Posterior cingulate gyrus (tissue), 11 donors: ENCODE measurements at regions not wholly inside any gene's neighbourhood (a gene's known extent, or its start where the extent isn't known, plus 50 kb on each side); places are given as distances from the start of the nearest gene placed in this dataset.
A peak's percentile ranks its signal among the peaks of the same experiment; 100 is the strongest.
"Not testable (repeated sequence)": the region's sequence is repeated elsewhere in the genome, so short reads cannot be mapped to it uniquely, and the experiment has no call there.

Experiments used
- DNase-seq, 10 donors: peaks; one replicate each; pipeline versions ENCODE4 v3.0.0 to v3.0.0-alpha.2; 2020 to 2021; ENCODE audit warnings: mixed read lengths in 3 of 10
- intact Hi-C: fragments of 100-400 bp; cut with DNase I; formaldehyde crosslinking; loops from one replicate; pipeline ENCODE4 v1.15.1; 2023

GRCh38 chr9:17083258-17083657 lies 51.6 kb upstream of the CNTLN start:
- intact Hi-C loops, result no loop called here
- DNase-seq, result no peak

DNA sequence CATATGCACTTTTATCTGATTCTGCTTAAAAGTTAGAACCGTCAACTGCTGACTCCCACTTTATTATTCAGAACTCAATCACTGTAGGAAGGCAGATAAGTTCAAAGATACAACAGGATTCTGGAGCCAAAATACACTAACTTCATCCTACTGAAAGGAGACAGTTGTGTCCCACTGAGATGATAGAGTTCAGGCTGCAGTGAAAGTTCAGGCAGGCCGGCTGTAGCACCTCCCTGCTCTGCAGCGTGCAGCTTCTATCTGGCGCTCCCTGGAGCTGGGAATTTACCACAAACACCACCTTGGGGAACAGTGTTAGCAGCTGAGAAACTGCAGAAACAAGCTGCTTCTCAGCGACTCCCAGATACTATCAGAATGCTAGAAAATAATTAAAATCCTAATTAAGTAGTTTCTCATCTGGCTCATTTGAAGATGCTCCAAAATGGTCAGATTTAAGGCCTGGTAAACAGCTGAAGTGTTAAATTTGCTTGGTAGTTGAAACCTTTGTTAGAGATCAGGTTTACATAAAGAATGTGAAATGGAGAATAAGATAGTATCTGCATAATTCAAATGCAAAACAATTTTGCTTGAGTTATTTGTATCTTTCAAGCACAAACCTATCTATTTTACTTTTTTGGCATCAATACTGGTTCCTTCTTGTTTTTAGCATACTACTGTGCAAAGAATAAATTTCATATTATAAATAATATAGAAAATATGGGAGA lies 52.3 kb upstream of the CNTLN start:
- no peak for DNase-seq
- intact Hi-C loops, result no loop called here

GRCh38 chr9:17081814-17082213 lies 53.0 kb upstream of the CNTLN start:
- no peak for DNase-seq
- intact Hi-C loops, result no loop called here

- intact Hi-C loops, result no loop called here
- DNase-seq, result no peak
Observed at GRCh38 chr9:17081351-17081750, 53.5 kb upstream of the CNTLN start.

GRCh38 chr9:17075758-17076485 lies 58.9 kb upstream of the CNTLN start:
- no peak for DNase-seq

GRCh38 chr9:17075146-17075757 lies 59.6 kb upstream of the CNTLN start:
- intact Hi-C loops, result no loop called here
- no peak for DNase-seq

More at GRCh38 chr9:17075758-17076485, 58.9 kb upstream of the CNTLN start:
- intact Hi-C loops, result no loop called here

DNA sequence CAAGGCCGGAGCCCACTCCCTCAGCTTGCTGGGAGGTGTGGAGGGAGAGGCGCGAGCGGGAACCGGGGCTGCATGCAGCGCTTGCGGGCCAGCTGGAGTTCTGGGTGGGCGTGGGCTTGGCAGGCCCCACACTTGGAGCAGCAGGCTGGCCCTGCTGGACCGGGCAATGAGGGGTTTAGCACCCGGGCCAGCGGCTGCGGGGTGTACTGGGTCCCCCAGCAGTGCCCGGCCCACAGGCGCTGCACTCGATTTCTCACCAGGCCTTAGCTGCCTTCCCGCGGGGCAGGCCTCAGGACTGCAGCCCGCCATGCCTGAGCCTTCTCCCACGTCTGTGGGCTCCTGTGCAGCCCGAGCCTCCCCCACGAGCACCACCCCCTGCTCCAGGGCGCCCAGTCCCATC lies 62.3 kb upstream of the CNTLN start:
- peak in 1 of 10 donors; percentile 67 for DNase-seq

DNA sequence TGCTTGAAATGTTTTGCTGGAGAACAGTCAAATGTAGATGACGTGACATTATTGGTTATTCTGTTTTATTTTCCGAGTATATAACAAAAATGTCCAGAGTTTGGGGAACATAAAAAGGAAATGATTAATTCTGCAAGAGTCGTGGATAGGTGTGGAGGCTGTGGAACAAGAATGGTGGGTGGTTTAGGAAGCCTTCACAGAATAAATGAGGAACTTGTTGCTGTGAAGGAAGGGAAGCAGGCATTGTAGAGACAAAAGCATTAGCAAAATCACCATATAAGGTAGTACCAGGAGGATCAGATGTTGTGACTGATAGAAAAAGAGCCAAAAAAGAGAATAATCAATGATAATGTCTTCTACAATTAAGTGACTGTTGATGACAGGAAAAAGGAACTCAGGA lies 66.2 kb upstream of the CNTLN start:
- intact Hi-C loops, result no loop called here
- DNase-seq, result no peak

More for the DNA sequence above, 62.3 kb upstream of the CNTLN start:
- intact Hi-C loops, result not testable (repeated sequence)

GRCh38 chr9:17065062-17065461 lies 69.8 kb upstream of the CNTLN start:
- intact Hi-C loops, result no loop called here
- DNase-seq, result no peak

GRCh38 chr9:17064558-17064957 lies 70.3 kb upstream of the CNTLN start:
- intact Hi-C loops, result no loop called here
- no peak for DNase-seq

- intact Hi-C loops, result loop anchor here (2.0 kb wide), 1 partner anchor 399 kb away; no protein-coding TSS in a partner anchor
- DNase-seq, result no peak
Observed at GRCh38 chr9:17063535-17064135, 71.2 kb upstream of the CNTLN start.

DNA sequence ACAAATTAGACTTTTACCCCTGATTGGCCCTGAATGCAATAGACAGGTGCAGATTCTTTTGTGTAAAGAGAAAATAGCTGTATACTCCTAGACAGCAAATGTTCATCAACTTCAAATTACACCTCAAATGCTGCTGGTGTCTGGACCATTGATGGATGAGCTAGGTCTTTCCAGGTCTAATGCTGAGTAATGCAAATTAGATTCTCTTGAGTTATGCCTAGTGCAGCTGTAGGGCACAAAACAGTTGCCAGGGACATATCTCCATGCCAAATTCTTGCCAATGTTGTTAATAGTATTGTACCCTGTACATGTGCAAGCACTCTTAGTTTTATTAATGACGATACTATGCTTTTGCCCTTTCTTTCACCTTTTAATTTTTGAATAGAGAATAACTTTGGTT lies 72.3 kb upstream of the CNTLN start:
- intact Hi-C loops, result loop anchor here (2.0 kb wide), 1 partner anchor 400 kb away; no protein-coding TSS in a partner anchor
- no peak for DNase-seq

DNA sequence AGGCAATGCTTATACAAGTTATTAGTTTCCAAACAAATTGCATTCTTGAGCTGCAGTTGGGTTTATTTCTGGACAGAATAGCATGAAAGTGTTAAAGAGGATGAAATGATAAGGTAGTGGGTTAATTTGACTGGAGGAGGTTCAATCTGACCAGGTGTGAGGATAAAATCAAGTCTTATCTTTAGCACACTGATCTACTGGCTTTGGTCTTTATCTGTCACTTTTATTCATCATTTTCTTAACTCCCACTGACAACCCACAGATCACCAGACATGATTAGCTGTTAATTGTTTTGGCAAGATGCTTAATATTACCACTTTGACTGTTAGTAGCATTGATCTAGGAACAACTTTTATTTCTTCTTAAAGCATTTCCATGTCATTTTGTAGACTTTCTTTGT lies 74.4 kb upstream of the CNTLN start:
- intact Hi-C loops, result no loop called here
- DNase-seq, result no peak

- no peak for DNase-seq
- intact Hi-C loops, result no loop called here
Observed at GRCh38 chr9:17059465-17059864, 75.4 kb upstream of the CNTLN start.

DNA sequence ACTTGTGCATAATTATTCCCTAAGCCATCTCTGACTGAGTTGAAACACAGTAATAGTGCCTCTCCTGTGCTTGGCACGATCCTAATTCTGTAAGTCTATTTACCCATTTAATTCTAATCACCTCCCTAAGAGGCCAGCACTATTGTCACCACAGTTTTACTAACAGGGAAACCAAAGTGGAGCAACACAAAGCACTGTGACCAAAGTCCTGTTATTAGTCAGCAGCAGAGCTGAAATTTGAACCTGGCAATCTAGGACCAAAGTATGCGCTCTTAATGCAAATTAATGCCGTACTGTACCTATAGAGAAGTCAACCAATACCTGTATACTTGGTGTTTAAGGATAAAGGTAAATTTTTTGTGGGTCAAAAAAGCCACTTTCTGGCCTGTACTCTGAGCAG lies 77.1 kb upstream of the CNTLN start:
- intact Hi-C loops, result no loop called here
- DNase-seq, result no peak

- no peak for DNase-seq
- intact Hi-C loops, result no loop called here
Observed at GRCh38 chr9:17052626-17053025, 82.2 kb upstream of the CNTLN start.

DNA sequence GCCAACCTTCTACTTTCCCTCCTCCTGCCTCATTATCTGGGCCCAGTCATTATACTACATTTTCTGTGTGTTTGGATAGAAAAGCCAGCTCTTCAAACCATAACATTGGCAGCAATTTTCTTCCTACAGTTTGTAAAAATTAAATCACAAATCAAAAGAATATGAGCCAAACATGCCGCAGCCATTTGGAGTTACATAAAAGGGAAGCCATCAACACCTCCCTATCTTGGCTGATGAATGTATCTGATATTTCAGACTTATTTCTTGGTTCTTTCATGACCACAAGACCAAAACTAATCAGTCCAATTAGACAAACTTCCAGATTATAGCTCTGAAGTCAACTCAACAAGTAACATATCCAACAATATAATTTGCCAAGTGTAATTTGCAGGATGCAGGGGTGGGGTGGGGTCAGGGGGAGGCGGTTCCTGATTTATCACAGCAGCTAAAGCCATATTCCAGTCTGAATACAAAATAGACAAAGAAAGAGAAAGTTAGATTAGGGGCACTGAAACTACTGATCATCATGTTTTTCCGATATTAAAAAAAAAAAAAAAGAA lies 89.4 kb upstream of the CNTLN start:
- intact Hi-C loops, result no loop called here
- DNase-seq, result no peak

DNA sequence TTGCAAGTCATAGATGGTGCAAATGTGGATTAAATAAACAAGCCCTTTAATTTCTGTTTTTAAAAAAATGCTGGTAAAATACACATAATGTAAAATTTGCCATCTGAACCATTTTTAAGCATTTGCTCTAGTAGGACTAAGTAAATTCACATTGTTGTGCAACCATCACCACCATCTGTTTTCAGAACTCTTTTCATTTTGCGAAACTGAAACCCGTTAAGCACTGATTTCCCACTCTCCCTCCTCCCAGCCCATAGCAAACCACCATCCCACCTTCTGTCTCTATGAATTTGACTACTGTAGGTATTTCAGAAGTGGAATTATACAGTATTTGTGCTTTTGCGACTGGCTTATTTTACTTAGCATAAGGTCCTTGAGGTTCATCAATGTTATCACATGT lies 103.3 kb upstream of the CNTLN start:
- intact Hi-C loops, result no loop called here
- DNase-seq, result no peak

GRCh38 chr9:17025281-17025680 lies 109.6 kb upstream of the CNTLN start:
- DNase-seq, result no peak
- intact Hi-C loops, result no loop called here

- DNase-seq, result no peak
- intact Hi-C loops, result no loop called here
Observed at GRCh38 chr9:17024129-17024528, 110.7 kb upstream of the CNTLN start.

DNA sequence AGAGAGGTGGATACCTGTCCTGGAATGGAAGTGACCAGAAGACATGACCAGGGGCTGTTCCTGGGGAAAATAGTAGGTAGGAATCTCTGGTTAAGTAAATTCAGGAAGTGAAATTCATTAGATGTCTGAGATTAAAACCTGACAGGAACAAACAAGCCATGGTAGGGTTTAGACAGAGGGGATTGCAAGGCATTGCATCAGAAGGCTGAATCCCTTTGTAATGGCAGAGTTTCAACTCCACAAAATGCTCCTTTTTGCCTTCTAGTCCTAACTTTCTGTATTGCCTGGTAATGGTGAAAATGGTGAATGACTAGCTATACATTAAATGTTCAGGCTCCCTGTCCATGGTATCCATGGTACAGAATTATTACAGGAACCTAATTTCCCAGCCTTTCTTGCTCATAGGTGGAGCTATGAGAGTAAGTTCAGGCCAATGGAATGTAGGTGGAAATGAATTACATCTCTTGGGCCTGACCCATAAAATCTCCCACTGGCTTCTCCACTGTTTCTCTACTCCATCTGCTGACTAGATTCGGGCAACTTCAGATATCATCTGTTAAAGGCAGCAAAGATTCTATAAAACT lies 113.4 kb upstream of the CNTLN start:
- DNase-seq, result no peak
- intact Hi-C loops, result no loop called here
